Hepatocyte (in vitro differentiated cells): ENCODE measurements at regions not wholly inside any gene's neighbourhood (a gene's known extent, or its start where the extent isn't known, plus 50 kb on each side); places are given as distances from the start of the nearest gene placed in this dataset.

ENCODE experiments used
- EZH2 ChIP-seq: fragments of 200-600 bp; sonication (generic); IDR thresholded peaks from 2 replicates; pipeline ENCODE4 v1.6.1; 2016; ENCODE audit warnings: antibody characterized with exemption, mild to moderate bottlenecking, borderline replicate concordance
- EZH2phosphoT487 ChIP-seq: fragments of 200-600 bp; sonication (generic); IDR thresholded peaks from one replicate; pipeline ENCODE4 v1.6.1; 2018; ENCODE audit warnings: antibody characterized with exemption, mild to moderate bottlenecking, low read depth, moderate library complexity; ENCODE audit not compliant: unreplicated experiment, severe bottlenecking
- TF ChIP-seq, protein P1 (sequence below): fragments of 200-600 bp; sonication (generic); IDR thresholded peaks from 2 replicates; pipeline ENCODE4 v1.5.1; 2016; ENCODE audit warnings: antibody characterized with exemption, mild to moderate bottlenecking; ENCODE audit not compliant: poor library complexity

DNA sequence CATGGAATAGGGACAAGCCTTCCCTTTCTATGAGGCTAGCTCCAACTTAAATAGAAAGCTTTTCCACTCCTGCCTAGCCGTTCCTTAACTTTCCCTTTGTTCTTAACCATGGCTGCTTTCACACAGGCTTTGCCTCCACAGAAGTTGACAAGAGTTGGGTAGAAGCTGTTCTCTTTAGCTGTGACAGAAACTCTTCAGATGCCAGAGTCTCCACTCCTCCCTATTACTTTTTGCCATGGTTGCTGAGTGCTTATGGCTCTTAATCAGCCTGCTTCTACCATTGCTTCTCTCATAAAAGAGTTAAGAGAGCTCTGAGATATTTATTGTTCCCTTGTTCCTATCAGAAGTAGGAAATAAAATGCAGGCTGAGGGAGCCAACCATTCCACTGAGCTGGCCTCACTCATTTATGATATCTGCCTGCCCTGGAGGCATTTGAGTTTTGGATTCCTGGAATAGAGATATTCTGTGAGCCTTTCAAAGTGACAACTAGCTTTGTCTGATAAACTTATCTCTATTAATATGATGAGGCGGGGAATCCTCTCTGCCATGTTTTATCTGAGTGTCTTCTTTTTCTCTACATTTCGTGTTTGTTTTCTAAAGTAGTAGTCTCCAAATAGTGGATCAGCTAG is 162.6 kb downstream of the DMAC1 start:
- TF ChIP-seq, protein P1, sequence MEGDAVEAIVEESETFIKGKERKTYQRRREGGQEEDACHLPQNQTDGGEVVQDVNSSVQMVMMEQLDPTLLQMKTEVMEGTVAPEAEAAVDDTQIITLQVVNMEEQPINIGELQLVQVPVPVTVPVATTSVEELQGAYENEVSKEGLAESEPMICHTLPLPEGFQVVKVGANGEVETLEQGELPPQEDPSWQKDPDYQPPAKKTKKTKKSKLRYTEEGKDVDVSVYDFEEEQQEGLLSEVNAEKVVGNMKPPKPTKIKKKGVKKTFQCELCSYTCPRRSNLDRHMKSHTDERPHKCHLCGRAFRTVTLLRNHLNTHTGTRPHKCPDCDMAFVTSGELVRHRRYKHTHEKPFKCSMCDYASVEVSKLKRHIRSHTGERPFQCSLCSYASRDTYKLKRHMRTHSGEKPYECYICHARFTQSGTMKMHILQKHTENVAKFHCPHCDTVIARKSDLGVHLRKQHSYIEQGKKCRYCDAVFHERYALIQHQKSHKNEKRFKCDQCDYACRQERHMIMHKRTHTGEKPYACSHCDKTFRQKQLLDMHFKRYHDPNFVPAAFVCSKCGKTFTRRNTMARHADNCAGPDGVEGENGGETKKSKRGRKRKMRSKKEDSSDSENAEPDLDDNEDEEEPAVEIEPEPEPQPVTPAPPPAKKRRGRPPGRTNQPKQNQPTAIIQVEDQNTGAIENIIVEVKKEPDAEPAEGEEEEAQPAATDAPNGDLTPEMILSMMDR: no peak
- no peak for TF ChIP-seq EZH2
- no peak for TF ChIP-seq EZH2phosphoT487
